ENCODE measurements at regions not wholly inside any gene's neighbourhood (a gene's known extent, or its start where the extent isn't known, plus 50 kb on each side); places are given as distances from the start of the nearest gene placed in this dataset.

DNA sequence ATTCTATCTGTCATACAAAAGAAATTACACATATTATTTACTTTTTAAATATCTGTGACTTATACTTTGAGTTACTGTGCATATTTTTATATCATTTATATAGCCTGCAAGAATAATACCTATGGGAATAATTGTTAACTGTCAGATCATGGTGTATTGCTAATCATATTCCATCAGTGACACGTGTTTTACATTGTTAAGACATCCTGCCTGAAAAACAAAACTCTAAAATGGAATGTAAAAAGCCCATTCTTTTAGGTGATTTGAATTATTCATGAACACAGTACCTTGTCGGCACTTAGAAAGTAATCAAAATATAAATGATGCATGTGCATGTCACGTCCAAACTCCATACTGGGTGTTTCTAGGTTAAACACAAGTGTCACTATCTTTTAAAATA, 533.8 kb upstream of the PCDH9 start:
- TF ChIP-seq, protein P1, sequence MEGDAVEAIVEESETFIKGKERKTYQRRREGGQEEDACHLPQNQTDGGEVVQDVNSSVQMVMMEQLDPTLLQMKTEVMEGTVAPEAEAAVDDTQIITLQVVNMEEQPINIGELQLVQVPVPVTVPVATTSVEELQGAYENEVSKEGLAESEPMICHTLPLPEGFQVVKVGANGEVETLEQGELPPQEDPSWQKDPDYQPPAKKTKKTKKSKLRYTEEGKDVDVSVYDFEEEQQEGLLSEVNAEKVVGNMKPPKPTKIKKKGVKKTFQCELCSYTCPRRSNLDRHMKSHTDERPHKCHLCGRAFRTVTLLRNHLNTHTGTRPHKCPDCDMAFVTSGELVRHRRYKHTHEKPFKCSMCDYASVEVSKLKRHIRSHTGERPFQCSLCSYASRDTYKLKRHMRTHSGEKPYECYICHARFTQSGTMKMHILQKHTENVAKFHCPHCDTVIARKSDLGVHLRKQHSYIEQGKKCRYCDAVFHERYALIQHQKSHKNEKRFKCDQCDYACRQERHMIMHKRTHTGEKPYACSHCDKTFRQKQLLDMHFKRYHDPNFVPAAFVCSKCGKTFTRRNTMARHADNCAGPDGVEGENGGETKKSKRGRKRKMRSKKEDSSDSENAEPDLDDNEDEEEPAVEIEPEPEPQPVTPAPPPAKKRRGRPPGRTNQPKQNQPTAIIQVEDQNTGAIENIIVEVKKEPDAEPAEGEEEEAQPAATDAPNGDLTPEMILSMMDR (IDR thresholded peaks at IDR 0.05; ENCODE audit: low read length) = no peak
- no peak for TF ChIP-seq EZH2 (optimal IDR thresholded peaks at IDR 0.05; ENCODE audit: low read depth, low read length)
